Brain microvascular endothelial cell (primary cell): ENCODE measurements at regions not wholly inside any gene's neighbourhood (a gene's known extent, or its start where the extent isn't known, plus 50 kb on each side); places are given as distances from the start of the nearest gene placed in this dataset.

ENCODE experiments used
- DNase-seq: peaks from one replicate; pipeline ENCODE4 v3.0.0-alpha.2; 2020
- H3K27ac ChIP-seq: fragments of 250-450 bp; sonication (Bioruptor Pico); 2 replicates; pipeline ENCODE4 v1.5.1; 2020; ENCODE audit warnings: mild to moderate bottlenecking, moderate library complexity
- H3K27me3 ChIP-seq: fragments of 250-450 bp; sonication (Bioruptor Pico); replicated peaks from 2 replicates; pipeline ENCODE4 v1.5.1; 2020; ENCODE audit warnings: mild to moderate bottlenecking
- H3K36me3 ChIP-seq: fragments of 250-450 bp; sonication (Bioruptor Pico); replicated peaks from 2 replicates; pipeline ENCODE4 v1.5.1; 2020; ENCODE audit warnings: mild to moderate bottlenecking
- H3K4me3 ChIP-seq: 2 replicates; pipeline ENCODE4 v1.5.1; 2011; ENCODE audit warnings: low read depth, mild to moderate bottlenecking, control low read depth, low read length, moderate library complexity
- in situ Hi-C: cut with HindIII; loops from 2 replicates; pipeline ENCODE4 v1.10.0; 2017; ENCODE audit warnings: low sequenced_read_pairs, low pct_ligation_motif_present
- TF ChIP-seq, protein P1 (sequence below): IDR thresholded peaks from 2 replicates; pipeline ENCODE4 v1.5.1; 2011; ENCODE audit warnings: low read depth, mild to moderate bottlenecking, moderate library complexity, low read length, control low read depth, inconsistent platforms; ENCODE audit errors: missing control alignments

DNA sequence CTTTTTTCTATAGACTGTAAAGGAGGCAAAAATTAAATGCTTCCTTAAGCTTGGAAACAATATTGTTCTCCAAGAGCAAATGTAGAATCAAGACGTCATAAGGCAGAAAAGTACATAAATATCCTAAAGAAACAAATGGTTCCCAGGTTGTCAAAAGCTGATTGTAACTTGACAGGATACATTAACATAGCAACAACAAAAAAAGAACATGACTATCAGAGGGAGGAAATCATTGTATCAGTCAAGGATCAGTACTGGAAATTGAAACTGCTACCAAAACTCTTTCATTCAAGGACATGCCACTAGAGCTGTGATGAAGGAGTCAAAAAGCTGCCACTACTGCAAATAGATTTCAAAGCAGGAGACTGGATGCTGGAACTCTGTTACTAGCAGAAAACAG, 168.3 kb downstream of the BTC start:
- H3K27ac ChIP-seq: no peak overlapping the region
- no peak overlapping the region for H3K4me3 ChIP-seq
- in situ Hi-C loops: no loop called here
- DNase-seq: no peak
- TF ChIP-seq, protein P1, sequence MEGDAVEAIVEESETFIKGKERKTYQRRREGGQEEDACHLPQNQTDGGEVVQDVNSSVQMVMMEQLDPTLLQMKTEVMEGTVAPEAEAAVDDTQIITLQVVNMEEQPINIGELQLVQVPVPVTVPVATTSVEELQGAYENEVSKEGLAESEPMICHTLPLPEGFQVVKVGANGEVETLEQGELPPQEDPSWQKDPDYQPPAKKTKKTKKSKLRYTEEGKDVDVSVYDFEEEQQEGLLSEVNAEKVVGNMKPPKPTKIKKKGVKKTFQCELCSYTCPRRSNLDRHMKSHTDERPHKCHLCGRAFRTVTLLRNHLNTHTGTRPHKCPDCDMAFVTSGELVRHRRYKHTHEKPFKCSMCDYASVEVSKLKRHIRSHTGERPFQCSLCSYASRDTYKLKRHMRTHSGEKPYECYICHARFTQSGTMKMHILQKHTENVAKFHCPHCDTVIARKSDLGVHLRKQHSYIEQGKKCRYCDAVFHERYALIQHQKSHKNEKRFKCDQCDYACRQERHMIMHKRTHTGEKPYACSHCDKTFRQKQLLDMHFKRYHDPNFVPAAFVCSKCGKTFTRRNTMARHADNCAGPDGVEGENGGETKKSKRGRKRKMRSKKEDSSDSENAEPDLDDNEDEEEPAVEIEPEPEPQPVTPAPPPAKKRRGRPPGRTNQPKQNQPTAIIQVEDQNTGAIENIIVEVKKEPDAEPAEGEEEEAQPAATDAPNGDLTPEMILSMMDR: no peak
- H3K36me3 ChIP-seq: no peaks in the 10 kb centered on the region
- H3K27me3 ChIP-seq: no peaks in the 10 kb centered on the region

DNA sequence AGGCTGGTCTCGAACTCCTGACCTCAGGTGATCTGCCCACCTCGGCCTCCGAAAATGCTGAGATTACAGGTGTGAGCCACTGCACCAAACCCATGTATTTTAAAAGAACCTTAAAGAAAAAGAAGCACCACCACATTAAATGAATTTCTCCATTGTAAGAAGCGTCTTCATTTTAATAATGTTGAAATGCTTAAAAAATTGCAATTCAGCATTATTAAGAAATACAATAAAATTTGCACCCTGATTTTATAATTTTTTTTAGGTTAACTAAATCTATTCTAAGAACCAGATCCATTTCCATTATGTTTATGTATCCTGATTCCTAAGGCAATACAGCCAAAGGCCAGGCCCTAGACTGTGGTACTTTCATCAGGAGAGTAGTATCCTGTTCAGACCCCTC, 167.2 kb downstream of the BTC start:
- no peak overlapping the region for H3K4me3 ChIP-seq
- in situ Hi-C loops: no loop called here
- H3K27me3 ChIP-seq: no peaks in the 10 kb centered on the region
- no peaks in the 10 kb centered on the region for H3K36me3 ChIP-seq
- no peak overlapping the region for H3K27ac ChIP-seq
- no peak for DNase-seq
- TF ChIP-seq, protein P1: no peak

DNA sequence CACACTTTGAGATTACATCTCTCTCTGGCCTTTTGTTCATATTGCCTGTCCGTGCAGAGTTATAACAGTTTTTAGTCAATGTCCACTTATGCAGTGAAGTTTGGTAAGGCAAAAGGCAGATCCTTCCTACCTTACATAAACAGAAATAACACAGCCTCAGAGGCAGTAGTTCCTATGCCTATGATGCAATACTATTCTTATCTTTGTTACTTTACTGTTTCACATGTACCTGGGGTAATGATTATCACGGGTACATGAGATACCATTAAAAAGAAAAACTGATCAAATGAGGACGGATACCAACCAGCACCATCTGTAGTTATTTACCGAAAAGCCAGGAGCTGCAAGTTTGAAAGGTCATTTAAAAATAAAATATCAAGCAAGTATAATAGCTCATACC, 166.8 kb downstream of the BTC start:
- TF ChIP-seq, protein P1: no peak
- no peak overlapping the region for H3K27ac ChIP-seq
- no peaks in the 10 kb centered on the region for H3K36me3 ChIP-seq
- in situ Hi-C loops: no loop called here
- no peak for DNase-seq
- H3K27me3 ChIP-seq: no peaks in the 10 kb centered on the region
- H3K4me3 ChIP-seq: no peak overlapping the region

DNA sequence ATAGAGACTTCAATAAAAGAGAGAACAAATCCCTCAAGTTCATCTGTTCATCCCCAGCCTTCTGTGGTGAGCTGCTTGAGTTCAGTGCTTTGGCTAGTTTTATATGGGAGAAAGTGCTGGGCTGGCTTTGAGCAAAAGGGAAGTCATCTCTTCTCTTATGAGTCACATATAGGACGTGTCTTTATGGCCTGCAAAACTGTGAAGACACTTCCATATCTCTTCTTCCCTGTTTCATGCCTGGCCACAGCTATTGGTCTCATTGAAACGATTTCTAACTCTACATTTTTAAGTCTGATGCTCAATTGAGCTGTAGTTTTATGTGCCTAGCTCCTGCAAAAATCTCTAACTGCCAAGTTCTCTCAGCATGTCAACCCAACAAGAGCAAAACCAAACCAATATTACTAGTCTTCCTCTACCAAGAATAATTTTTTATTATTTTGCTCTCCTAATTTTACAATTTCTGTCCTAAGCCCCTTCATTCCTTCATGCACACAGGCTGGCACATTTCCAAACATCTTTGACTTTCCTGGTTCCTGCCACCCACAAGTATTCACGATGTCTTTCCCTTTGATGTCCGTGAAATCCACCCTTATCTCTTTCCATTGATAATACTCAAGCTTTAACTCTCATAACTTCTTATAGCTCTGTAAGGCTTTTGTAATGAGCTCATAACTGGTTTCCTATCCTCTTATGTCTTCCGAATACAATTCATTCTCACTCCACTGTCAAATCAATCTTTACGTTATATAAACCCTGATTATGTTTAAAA, 165.3 kb downstream of the BTC start:
- H3K36me3 ChIP-seq: no peaks in the 10 kb centered on the region
- no peaks in the 10 kb centered on the region for H3K27me3 ChIP-seq
- TF ChIP-seq, protein P1: no peak
- no peak overlapping the region for H3K27ac ChIP-seq
- no peak overlapping the region for H3K4me3 ChIP-seq
- DNase-seq: no peak
- in situ Hi-C loops: no loop called here

DNA sequence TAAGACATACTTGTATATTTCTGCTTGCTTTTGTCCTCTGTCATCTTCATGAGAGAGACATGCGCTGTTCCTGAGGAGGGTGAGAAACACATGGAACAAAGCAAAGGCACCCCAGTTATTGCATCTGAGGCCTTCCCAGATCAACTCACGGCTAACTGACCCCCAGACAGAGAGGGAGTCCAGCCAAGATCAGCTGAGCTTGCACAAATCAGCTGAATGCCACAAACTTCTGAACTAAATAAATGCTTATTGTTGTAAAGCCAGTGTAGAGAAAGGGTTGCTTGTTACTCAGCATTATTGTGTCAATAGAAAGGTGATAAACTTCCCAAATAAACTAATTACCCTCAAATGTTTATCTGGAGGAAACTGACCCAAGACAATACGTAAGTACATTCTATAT, 163.8 kb downstream of the BTC start:
- TF ChIP-seq, protein P1: no peak
- Histone ChIP-seq H3K27ac (no peak overlapping the region), H3K4me3 (no peak overlapping the region), H3K27me3 (no peaks in the 10 kb centered on the region), H3K36me3 (no peaks in the 10 kb centered on the region)
- in situ Hi-C loops: no loop called here
- DNase-seq: no peak

DNA sequence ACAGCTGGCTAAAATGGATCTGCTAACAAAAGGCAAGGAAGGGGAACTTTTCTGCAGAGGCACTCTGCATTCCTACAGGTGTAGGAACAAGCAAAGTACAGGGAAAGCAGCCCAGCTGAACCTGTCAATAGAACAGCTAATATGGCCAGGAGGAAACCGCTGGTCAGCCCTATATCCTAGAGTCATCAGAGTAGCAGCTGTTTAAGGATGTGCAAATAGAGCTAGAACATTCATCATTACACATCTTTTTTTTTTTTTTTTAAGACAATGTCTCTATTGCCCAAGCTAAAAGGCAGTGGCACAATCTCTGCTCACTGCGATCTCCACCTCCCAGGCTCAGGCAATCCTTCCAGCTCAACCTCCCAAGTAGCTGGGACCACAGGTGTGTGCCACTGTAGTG, 163.0 kb downstream of the BTC start:
- H3K27ac ChIP-seq: no peak overlapping the region
- peak; percentile 31 for DNase-seq
- no peak overlapping the region for H3K4me3 ChIP-seq
- in situ Hi-C loops: no loop called here
- TF ChIP-seq, protein P1: no peak
- H3K27me3 ChIP-seq: no peaks in the 10 kb centered on the region
- H3K36me3 ChIP-seq: no peaks in the 10 kb centered on the region
